ENCODE measurements at regions not wholly inside any gene's neighbourhood (a gene's known extent, or its start where the extent isn't known, plus 50 kb on each side); places are given as distances from the start of the nearest gene placed in this dataset.

DNA sequence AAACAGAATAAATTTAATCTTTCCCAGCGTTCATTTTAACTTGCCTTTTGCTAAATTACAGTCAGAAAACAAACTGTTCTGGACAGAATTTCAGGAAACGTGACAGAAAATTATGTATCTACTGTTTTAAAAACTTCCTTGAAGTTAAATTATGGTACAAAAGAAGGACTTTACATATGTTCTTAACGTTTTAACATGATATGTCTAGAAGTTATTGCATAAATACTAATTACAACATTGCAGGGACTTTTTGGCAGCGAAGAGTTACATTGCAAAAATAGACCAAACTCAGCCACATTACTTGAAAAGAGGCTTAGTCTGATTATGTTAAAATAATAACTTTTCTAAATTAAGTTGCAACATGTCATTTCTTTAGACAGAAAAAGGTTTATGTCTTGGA lies 142.1 kb upstream of the IMPG1 start:
- TF ChIP-seq POLR2A (IDR thresholded peaks at IDR 0.05; ENCODE audit: borderline replicate concordance, extremely low read depth, insufficient read depth, insufficient read length) (no peak), EGR1 (IDR thresholded peaks at IDR 0.05; ENCODE audit: low read depth) (no peak), POLR2AphosphoS5 (IDR thresholded peaks at IDR 0.05; ENCODE audit: low read depth, low read length) (no peak)
- TF ChIP-seq, protein P1, sequence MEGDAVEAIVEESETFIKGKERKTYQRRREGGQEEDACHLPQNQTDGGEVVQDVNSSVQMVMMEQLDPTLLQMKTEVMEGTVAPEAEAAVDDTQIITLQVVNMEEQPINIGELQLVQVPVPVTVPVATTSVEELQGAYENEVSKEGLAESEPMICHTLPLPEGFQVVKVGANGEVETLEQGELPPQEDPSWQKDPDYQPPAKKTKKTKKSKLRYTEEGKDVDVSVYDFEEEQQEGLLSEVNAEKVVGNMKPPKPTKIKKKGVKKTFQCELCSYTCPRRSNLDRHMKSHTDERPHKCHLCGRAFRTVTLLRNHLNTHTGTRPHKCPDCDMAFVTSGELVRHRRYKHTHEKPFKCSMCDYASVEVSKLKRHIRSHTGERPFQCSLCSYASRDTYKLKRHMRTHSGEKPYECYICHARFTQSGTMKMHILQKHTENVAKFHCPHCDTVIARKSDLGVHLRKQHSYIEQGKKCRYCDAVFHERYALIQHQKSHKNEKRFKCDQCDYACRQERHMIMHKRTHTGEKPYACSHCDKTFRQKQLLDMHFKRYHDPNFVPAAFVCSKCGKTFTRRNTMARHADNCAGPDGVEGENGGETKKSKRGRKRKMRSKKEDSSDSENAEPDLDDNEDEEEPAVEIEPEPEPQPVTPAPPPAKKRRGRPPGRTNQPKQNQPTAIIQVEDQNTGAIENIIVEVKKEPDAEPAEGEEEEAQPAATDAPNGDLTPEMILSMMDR (IDR thresholded peaks at IDR 0.05 in 2 of 3, conservative IDR thresholded peaks at IDR 0.05 in 1 of 3; ENCODE audit: borderline replicate concordance in 1 of 3, insufficient read depth in 1 of 3, low read depth in 2 of 3, low read length in 2 of 3) = no peak
- TF ChIP-seq, protein P2, sequence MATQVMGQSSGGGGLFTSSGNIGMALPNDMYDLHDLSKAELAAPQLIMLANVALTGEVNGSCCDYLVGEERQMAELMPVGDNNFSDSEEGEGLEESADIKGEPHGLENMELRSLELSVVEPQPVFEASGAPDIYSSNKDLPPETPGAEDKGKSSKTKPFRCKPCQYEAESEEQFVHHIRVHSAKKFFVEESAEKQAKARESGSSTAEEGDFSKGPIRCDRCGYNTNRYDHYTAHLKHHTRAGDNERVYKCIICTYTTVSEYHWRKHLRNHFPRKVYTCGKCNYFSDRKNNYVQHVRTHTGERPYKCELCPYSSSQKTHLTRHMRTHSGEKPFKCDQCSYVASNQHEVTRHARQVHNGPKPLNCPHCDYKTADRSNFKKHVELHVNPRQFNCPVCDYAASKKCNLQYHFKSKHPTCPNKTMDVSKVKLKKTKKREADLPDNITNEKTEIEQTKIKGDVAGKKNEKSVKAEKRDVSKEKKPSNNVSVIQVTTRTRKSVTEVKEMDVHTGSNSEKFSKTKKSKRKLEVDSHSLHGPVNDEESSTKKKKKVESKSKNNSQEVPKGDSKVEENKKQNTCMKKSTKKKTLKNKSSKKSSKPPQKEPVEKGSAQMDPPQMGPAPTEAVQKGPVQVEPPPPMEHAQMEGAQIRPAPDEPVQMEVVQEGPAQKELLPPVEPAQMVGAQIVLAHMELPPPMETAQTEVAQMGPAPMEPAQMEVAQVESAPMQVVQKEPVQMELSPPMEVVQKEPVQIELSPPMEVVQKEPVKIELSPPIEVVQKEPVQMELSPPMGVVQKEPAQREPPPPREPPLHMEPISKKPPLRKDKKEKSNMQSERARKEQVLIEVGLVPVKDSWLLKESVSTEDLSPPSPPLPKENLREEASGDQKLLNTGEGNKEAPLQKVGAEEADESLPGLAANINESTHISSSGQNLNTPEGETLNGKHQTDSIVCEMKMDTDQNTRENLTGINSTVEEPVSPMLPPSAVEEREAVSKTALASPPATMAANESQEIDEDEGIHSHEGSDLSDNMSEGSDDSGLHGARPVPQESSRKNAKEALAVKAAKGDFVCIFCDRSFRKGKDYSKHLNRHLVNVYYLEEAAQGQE (IDR thresholded peaks at IDR 0.05; ENCODE audit: low read depth) = no peak

Measured in HCT116 (cell line).